Right ventricle myocardium superior (tissue), 1 donor: ENCODE measurements at regions not wholly inside any gene's neighbourhood (a gene's known extent, or its start where the extent isn't known, plus 50 kb on each side); places are given as distances from the start of the nearest gene placed in this dataset.

Source experiments
- ATAC-seq: fragments of 200-7000 bp; cut with Tn5 transposase; one replicate; pipeline ENCODE4 v1.9.1; 2020; ENCODE audit warnings: mild to moderate bottlenecking; ENCODE audit not compliant: poor library complexity
- DNase-seq: peaks from one replicate; pipeline ENCODE4 v3.0.0-alpha.2; 2020
- intact Hi-C: fragments of 100-400 bp; cut with DNase I; formaldehyde crosslinking; loops from one replicate; pipeline ENCODE4 v1.11.2; 2022
- donor health status: DM: no; HTN: yes; CAD: no; lungs with severe emphysema.

DNA sequence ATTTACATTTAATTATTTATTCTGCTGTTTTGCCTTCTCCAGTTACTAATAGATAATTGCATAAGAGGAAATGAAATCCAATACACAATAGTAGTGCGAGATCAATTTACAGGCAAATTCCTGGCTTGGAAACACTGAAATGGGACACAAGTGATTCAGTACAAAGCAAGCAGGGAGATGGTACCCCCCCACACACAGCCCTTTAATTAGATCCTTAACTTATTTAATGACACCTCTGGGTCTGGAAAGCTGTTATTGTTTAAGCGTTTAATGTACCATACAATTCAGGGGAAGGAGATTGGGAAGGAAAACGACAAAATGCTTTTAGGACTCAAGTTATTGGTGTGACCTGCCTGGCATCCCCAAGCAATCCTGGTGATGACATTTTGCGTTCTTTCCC is 318.2 kb downstream of the NPIPA8 start:
- intact Hi-C loops = no loop called here
- no peak for ATAC-seq
- no peak for DNase-seq

GRCh38 chr16:18013863-18014262 is 322.7 kb downstream of the NPIPA8 start:
- intact Hi-C loops = no loop called here
- DNase-seq = no peak
- no peak for ATAC-seq

- intact Hi-C loops = no loop called here
- ATAC-seq = no peak
- no peak for DNase-seq
These were observed 328.2 kb downstream of the NPIPA8 start for GRCh38 chr16:18008356-18008755.

GRCh38 chr16:18003033-18003432 is 333.5 kb downstream of the NPIPA8 start:
- ATAC-seq (no peak), DNase-seq (no peak)
- intact Hi-C loops = no loop called here

- intact Hi-C loops = no loop called here
- DNase-seq (no peak), ATAC-seq (no peak)
These were observed 337.5 kb downstream of the NPIPA8 start for GRCh38 chr16:17998996-17999395.

DNA sequence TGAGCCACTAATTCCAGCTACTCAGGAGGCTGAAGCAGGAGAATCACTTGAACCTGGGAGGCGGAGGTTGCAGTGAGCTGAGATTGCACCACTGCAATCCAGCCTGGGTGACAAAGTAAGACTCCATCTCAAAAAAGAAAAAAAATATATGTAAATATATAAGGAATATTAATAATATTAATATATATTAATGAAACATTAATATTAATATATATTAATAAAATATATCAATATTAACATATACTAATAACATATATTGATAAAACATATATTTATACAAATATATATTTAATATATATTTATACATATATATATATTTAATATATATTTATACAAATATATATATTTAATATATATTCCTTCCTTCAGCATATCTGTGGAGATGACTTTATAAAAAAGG is 338.0 kb downstream of the NPIPA8 start:
- intact Hi-C loops = no loop called here
- DNase-seq = no peak
- ATAC-seq = no peak

DNA sequence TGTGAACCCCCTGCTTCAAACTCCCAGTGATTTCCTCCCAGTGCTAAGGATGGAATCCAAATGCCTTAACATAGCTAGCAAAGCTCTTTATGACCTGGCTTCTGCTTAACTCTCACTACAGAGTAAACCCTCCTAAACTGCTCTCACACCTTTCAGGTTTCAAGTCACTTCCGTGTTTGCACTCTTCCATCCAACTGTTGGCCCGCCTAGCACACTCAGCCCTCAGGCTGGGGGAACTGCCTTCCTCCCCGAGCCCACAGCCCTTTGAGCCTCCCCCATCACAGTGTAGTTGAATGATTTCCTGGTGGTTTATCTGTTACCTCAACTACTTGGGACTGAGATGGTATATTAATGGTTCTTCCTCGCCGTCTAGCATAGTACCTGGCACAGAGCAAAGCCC is 342.5 kb downstream of the NPIPA8 start:
- DNase-seq (no peak), ATAC-seq (no peak)
- intact Hi-C loops = no loop called here

GRCh38 chr16:17992416-17992815 is 344.1 kb downstream of the NPIPA8 start:
- no peak for ATAC-seq

GRCh38 chr16:17989255-17989654 is 347.3 kb downstream of the NPIPA8 start:
- ATAC-seq (no peak), DNase-seq (no peak)
- intact Hi-C loops = no loop called here

More at GRCh38 chr16:17992416-17992815, 344.1 kb downstream of the NPIPA8 start:
- intact Hi-C loops = no loop called here
- DNase-seq = no peak

DNA sequence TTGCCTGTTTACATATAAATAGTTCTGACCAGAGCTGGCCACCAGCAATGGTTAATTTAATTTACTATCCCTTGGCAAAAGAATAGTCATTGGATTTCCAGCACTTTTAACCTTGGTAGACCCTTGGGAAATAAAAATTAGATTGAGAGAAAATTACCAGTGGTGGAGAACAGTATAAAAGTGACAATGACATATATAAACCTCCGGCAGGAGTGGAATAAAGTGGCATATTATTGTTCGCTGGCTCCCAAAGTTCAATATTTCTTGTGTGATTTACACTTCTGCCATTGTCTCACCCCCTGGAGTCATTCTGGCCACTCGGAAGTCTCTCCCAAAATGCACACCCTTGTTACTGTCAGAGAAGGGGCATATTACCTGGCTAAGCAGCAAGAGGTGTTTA is 347.7 kb downstream of the NPIPA8 start:
- DNase-seq (no peak), ATAC-seq (no peak)
- intact Hi-C loops = no loop called here

DNA sequence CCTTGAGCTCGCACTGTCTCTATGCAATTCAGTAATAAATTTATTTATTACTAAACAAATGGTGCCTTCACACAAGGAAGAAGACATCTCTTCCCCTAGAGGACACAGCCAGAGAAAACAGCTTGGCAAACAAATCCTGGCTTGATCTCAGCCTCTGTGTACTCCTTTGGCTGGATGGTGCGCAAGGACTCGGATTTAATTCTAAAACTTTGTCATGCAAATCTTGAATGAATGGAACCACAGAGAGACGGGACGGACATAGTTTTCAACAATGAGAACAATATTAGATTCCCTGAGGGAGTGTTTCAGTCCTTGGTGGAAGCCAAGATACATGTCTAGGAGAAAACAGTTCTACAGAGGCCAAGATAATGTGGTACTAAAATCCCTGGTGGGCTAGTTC is 349.5 kb downstream of the NPIPA8 start:
- ATAC-seq (no peak), DNase-seq (no peak)
- intact Hi-C loops = no loop called here

- intact Hi-C loops = no loop called here
- no peak for ATAC-seq
- no peak for DNase-seq
These were observed 351.7 kb downstream of the NPIPA8 start for GRCh38 chr16:17984810-17985209.

GRCh38 chr16:17983847-17984639 is 352.5 kb downstream of the NPIPA8 start:
- ATAC-seq = no peak
- DNase-seq = no peak
- intact Hi-C loops = no loop called here

- intact Hi-C loops = no loop called here
- DNase-seq (no peak), ATAC-seq (no peak)
These were observed 353.4 kb downstream of the NPIPA8 start for GRCh38 chr16:17983114-17983513.

DNA sequence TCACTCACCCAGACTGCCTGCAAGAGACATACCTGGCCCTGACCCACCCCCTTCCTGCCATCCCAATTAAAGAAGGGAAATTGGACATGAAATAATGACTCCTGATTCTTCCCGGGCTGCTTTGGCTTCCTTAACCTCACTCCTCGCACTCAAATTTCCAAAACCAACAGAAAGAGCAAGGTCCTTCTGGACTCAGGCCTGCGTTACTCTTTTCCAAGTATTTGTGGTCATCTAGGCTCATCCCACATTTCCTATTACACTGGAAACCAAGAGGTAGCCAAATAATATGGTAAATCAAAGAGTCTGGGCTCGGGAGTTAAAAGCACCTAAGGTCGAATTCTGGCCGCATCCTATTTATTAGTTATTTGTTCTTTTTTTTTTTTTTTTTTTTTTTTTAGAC is 359.3 kb downstream of the NPIPA8 start:
- ATAC-seq = no peak
- DNase-seq = no peak
- intact Hi-C loops = no loop called here

- intact Hi-C loops = no loop called here
- ATAC-seq (no peak), DNase-seq (peak; percentile 49)
These were observed 364.0 kb downstream of the NPIPA8 start for GRCh38 chr16:17972460-17972943.

GRCh38 chr16:17970816-17971331 is 365.7 kb downstream of the NPIPA8 start:
- no peak for DNase-seq
- no peak for ATAC-seq
- intact Hi-C loops = no loop called here

DNA sequence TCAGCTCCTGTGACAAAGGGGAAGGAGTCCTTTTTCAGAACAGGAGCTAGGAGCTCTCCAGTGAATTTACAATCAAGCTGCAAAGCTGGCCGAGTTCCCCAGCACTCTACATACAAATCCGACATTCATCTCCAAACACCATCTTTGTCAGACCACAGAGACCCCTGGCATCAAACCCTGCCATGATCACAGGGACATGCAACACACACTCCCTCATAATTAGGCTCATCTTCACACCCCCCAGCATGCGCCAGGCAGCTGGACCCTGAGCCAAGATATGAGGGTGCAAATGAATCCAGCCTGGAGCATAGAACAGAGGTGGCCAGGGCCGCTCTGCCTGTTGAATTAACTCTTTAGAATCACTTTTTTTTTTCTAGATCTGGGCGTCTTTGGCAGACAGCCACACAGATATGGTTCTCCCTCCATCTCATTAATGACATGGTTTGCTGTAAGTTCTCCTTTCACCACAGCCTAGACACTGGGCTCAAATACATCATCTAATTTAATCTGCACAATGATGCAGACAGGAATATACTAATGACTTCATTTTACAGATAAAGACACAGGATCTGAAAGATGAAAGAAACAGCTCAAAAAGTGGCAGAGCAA is 366.3 kb downstream of the NPIPA8 start:
- DNase-seq = no peak
- ATAC-seq = no peak
- intact Hi-C loops = no loop called here

DNA sequence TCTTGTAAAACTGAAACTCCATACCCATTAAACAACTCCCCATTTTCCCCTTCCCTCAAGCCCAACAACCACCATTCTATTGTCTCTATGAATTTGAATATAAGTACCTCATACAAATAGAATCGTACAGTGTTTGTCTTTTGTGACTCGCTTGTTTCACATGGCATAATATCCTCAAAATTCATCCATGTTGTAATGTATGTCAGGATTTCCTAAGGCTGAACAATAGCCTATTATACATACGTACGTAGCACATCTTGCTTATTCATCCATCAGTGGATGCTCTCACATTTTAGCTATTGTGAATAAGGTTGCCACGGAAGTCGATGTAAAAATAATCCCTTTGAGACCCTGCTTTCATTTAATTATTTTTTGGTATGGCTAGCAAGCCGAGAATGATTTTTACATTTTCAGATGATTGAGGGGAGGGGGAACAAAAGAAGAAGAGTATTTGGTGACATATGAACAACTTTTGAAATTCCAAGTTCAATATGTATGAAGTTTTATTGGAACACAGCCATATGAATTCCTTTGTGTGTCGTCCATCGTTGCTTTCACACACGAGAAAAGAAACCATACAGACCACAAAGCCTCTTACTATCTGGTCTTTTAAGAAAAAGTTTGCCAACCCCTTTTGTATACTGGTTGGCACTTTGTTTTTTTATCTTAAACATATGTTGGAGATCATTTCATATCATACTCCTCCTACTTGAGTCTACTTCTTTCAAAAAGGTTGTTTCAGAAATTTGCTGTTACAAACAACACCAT is 371.2 kb downstream of the NPIPA8 start:
- no peak for DNase-seq
- no peak for ATAC-seq
- intact Hi-C loops = no loop called here

DNA sequence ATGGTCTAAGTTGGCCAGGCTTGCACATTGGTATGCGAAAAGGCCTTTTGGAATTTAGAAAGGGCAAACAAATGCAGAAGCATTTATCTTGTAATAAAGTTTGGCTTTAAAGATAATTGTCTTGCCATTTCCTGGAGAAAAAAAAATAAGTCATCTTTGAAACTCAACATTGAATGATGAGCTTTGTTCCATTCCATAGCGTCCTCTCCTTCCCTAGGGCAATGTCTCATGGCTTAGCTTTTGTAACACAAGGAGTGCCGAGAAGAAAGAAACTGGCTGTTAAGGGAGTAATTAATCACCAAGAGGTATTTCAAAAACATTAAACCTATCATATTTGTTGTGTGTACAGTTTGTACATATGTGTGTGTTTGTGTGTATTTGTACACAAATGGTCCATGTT is 372.3 kb downstream of the NPIPA8 start:
- ATAC-seq = no peak
- no peak for DNase-seq
- intact Hi-C loops = no loop called here
